NB4 (cell line): ENCODE measurements at regions not wholly inside any gene's neighbourhood (a gene's known extent, or its start where the extent isn't known, plus 50 kb on each side); places are given as distances from the start of the nearest gene placed in this dataset.

ENCODE experiments used
- DNase-seq: peaks from one replicate; pipeline ENCODE4 v3.0.0; 2010; ENCODE audit warnings: low read depth
- H3K4me3 ChIP-seq: one replicate; pipeline ENCODE4 v1.5.1; 2011; ENCODE audit warnings: mild to moderate bottlenecking, low read depth, low read length, moderate library complexity
- CTCF ChIP-seq: IDR thresholded peaks from one replicate; pipeline ENCODE4 v1.5.1; 2012; ENCODE audit warnings: low read depth, low read length
- MAX ChIP-seq: IDR thresholded peaks from 2 replicates; pipeline ENCODE4 v1.6.1; 2011; ENCODE audit warnings: low read depth, low read length
- MYC ChIP-seq: IDR thresholded peaks from 2 replicates; pipeline ENCODE4 v1.6.1; 2011; ENCODE audit warnings: low read depth, low read length
- POLR2A ChIP-seq: IDR thresholded peaks from 2 replicates; pipeline ENCODE4 v1.6.1; 2011; ENCODE audit warnings: mild to moderate bottlenecking; ENCODE audit not compliant: insufficient read length; ENCODE audit errors: extremely low read depth

GRCh38 chr14:58798173-58798572, 160.4 kb downstream of the DACT1 start:
- no peak for DNase-seq
- TF ChIP-seq MAX: no peak
- TF ChIP-seq CTCF: no peak
- no peak overlapping the region for H3K4me3 ChIP-seq

- no peak overlapping the region for H3K4me3 ChIP-seq
- no peak for TF ChIP-seq CTCF
- TF ChIP-seq MYC: no peak
- TF ChIP-seq MAX: no peak
- TF ChIP-seq POLR2A: no peak
- no peak for DNase-seq
These were observed 163.3 kb downstream of the DACT1 start for GRCh38 chr14:58801086-58801485.

GRCh38 chr14:58805057-58805456, 167.3 kb downstream of the DACT1 start:
- DNase-seq: no peak
- TF ChIP-seq MYC (no peak), CTCF (no peak), MAX (no peak), POLR2A (no peak)
- H3K4me3 ChIP-seq: no peak overlapping the region

GRCh38 chr14:58805605-58806409, 168.0 kb downstream of the DACT1 start:
- H3K4me3 ChIP-seq: no peak overlapping the region
- DNase-seq: no peak
- no peak for TF ChIP-seq CTCF
- TF ChIP-seq POLR2A: no peak
- no peak for TF ChIP-seq MYC
- no peak for TF ChIP-seq MAX

- no peak overlapping the region for H3K4me3 ChIP-seq
- DNase-seq: no peak
- no peak for TF ChIP-seq MAX
- TF ChIP-seq CTCF: no peak
- no peak for TF ChIP-seq MYC
- TF ChIP-seq POLR2A: no peak
These were observed 169.4 kb downstream of the DACT1 start for GRCh38 chr14:58807191-58807590.

- H3K4me3 ChIP-seq: no peak overlapping the region
- TF ChIP-seq POLR2A (no peak), MYC (no peak), MAX (no peak), CTCF (no peak)
- no peak for DNase-seq
These were observed 171.1 kb downstream of the DACT1 start for GRCh38 chr14:58808828-58809227.
